T follicular helper cell (primary cell): ENCODE measurements at regions not wholly inside any gene's neighbourhood (a gene's known extent, or its start where the extent isn't known, plus 50 kb on each side); places are given as distances from the start of the nearest gene placed in this dataset.
A peak's percentile ranks its signal among the peaks of the same experiment; 100 is the strongest.

Source experiments
- DNase-seq: peaks from one replicate; pipeline ENCODE4 v3.0.0-alpha.2; 2020; ENCODE audit warnings: low read depth

GRCh38 chr9:129270205-129270604, 92.1 kb upstream of the IER5L start:
- no peak for DNase-seq

- no peak for DNase-seq
Observed at GRCh38 chr9:129267141-129267540, 89.1 kb upstream of the IER5L start.

GRCh38 chr9:129266536-129266935, 88.5 kb upstream of the IER5L start:
- no peak for DNase-seq

- DNase-seq: no peak
Observed at GRCh38 chr9:129264388-129264787, 86.3 kb upstream of the IER5L start.

DNA sequence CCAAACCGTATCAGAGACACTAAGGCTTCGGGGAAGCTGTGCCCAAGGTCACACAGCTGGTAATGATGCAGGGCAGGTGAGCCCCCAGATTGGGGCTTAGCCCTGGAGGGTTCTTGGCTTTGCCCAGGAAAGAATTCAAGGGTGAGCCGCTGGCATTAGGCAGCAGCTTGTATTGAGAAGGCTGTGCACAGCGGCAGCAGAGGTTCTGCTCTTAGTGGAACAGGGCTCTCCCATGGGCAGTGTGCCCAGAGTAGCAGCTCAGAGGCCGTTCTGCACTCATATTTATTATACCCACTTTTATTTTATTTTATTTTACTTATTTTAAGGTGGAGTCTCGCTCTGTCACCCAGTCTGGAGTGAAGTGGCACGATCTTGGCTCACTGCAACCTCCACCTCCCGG, 85.8 kb upstream of the IER5L start:
- DNase-seq: no peak

DNA sequence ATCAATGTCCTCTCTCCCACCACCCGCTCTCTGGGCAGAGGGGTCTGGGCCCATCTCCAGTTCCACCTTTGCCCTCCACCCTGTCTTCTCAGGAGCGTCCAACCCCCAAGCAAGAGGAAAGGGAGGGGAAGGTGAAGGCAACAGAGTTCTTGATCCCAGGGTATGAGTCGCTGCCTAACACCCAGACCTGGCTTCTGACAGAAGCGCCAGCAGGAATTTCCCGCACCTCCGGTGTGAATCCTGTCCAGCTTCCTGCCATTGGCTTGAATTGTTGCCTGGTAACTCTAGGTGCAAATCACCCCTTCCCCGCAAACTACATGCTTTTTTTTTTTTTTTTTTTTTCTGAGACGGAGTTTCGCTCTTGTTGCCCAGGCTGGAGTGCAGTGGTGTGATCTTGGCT, 84.2 kb upstream of the IER5L start:
- no peak for DNase-seq

DNA sequence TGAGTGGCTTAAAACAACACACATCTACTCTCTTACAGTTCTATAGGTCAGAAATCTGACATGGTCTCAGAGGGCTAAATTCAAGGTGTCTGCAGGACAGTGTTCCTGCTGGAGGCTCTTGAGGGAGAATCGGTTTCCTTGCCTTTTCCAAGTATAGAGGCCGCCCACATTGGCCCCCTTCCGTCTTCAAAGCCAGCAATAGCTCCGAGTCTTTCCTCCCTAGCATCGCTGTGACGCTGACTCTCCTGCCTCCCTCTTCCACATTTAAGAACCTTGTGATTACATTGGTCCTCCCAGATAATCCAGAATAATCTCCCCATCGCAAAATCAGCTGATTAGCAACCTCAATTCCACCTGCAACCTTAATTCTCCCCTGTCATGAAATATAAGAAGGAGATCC, 81.3 kb upstream of the IER5L start:
- no peak for DNase-seq

DNA sequence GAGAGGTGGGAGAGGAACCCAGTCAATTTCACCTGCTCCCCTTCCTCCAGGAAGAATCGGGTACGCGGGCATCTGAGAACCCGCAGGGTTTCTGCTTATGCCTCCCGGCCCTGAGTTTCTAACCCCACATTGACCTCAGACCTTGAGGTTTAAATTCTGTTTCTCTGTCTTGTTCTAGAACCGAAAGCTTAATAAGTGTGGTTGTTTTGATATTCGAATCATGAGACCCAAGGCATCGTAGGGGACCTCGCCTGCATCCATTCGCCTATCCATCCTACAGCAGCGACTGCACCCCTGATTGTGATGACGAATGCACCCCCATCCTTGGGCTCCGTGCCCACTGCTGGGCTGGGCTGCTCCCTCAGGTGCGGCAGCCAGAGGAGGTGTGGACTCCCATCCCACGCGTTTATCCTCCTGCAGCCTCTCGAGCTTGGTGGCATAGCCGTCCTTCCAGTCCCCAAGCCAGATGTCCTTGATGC, 80.8 kb upstream of the IER5L start:
- no peak for DNase-seq

DNA sequence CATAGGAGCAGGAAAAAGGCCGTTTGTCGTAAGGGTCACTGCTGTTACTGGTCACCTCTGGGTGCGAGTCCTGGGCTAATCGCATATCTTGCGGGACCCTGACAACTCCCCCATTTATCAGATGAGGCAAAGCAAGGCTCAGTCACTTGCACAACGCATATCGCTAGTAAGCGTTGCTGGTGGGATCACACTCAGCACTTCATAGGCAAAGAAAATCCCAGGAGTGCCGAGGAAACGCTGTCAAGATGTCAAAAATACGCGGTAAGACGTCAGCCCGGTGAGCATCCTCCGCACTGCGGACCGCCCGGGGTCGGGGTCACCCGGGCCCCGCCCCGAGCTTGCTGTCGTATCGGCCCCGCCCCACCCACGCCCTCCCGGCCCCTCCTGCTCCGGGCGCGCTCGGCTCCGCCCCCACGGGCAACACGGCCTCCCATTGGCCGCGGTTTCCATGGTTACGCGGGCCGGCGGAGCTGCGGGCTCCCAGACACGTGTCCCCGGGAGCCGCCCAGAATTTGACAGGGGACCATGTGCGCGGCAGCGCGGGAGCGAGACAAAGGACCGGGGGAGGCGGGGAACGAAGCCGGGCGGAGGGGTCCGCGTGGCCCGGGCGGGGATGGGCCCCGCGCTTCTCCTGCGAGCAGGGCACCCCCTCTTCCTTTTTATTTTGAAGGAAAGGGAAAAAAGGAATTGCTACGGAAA, 80.2 kb upstream of the IER5L start:
- DNase-seq: peak; percentile 85

DNA sequence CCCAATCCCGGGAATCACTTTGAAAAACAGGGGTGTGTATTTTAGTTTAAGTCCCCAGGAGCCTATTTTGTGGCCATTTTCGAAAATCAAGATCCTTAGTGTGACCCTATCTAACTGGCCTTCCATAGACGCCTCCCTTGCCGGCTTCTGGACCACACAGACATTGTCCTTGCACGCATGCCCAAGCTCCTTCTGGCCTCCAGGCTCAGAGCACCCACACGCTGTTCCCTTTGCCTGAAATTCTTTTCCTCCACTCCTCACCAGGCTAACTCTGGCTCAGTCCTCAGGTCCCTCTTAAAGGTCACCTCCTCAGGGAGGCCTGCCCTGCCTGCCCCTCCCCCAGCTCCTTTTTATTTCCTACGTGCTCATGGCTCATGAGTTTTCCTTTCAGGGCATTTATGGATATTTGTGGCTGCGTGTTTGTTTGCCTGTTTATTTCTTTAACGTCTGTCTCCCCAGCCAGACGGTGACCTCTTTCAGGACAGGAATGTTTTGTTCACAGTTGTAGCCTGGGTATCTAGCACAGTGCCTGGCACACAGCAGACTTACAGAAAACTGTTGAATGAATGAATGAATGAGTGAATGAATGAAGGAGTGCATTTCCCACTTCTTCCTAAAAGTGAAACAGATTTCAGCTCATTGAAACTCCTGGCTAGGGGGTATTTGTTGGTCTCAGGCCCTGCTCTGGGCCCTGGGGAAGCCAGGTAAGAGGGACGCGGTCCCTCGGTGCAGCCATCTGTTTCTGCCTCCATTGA, 79.1 kb upstream of the IER5L start:
- no peak for DNase-seq

- no peak for DNase-seq
Observed at GRCh38 chr9:129254566-129255287, 76.7 kb upstream of the IER5L start.

DNA sequence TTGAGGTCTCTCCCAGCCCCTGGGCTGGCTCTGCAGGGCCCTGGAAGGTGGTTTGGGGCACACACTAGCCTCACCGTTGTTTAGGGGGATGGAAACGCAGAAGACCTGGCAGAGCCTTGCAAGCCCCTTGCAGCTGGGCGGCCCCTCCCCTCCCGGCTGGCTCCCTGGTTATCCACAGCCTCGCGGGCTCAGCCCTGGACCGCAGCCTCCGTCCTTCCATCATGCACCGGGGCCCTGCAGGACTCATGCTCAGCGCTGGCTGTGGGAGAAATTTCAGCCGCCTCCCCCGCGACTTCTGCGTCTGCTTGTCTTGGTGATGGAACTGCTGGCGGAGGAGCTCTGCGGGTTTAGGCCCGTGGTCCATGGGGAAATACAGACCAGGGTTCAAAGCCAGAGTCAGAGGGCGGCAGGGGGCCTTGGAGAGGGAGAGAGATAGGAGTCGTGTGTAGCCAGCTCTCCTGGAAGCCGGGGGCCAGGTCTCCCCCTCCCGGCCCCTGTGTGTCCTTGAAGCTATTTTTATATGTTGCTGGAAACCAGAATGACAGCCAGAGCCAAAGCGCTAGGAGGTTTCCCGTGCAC, 75.8 kb upstream of the IER5L start:
- no peak for DNase-seq

DNA sequence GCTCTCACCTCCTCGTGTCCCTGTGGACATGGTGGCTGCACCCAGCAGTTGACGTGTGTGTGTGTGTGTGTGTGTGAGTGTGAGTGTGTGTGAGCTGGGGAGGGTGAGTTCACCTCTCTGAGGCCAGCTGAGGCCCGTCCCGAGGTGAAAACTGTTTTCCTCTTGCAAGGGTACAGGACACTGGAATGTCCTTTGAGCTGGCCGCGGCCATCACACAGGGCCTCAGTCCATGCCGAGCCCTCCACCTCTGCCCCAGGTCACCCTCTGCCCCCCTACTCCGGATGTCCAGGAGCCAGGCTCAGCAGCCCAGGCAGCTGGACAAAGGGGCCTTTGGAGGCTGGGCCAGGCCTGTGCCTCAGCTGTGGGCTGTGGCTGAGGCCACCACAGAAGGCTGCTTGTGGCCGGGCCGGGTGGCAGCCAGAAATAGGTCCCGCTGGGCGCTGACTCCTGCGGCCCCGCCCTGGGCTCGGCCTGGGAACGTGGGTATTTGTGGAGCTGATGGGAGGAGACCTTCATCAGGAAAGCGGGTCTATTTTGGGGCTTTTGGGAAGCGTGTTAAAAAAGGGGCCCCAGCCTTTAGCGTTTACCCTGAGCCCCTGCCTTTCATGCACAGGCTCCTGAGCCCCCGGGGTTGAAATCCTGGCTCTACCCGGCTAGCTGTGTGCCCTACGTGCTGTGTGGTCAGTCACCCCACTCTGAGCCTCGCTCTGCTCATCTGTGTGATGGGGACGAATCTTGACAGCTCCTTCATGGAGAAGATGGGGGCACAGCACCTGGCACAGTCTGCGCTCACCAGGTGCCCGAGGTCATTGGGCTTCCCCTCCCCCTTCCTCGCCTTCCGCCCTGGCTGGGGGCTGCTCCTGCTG, 75.1 kb upstream of the IER5L start:
- no peak for DNase-seq

DNA sequence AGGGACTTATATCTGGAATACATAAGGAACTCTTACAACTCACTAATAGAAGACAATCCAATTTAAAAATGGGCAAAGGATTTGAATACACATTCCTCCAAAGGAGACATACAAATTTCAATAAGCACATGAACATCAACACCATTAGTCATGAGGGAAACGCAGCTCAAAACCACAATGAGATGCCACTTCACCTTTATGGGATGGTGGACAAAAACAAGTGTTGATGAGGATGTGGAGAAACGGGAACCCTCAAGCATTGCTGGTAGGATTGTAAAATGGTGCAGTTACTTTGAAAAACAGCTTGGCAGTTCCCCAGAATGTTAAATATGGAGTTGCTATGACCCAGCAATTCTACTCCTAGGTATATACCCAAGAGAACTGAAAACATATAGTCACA, 72.7 kb upstream of the IER5L start:
- no peak for DNase-seq

DNA sequence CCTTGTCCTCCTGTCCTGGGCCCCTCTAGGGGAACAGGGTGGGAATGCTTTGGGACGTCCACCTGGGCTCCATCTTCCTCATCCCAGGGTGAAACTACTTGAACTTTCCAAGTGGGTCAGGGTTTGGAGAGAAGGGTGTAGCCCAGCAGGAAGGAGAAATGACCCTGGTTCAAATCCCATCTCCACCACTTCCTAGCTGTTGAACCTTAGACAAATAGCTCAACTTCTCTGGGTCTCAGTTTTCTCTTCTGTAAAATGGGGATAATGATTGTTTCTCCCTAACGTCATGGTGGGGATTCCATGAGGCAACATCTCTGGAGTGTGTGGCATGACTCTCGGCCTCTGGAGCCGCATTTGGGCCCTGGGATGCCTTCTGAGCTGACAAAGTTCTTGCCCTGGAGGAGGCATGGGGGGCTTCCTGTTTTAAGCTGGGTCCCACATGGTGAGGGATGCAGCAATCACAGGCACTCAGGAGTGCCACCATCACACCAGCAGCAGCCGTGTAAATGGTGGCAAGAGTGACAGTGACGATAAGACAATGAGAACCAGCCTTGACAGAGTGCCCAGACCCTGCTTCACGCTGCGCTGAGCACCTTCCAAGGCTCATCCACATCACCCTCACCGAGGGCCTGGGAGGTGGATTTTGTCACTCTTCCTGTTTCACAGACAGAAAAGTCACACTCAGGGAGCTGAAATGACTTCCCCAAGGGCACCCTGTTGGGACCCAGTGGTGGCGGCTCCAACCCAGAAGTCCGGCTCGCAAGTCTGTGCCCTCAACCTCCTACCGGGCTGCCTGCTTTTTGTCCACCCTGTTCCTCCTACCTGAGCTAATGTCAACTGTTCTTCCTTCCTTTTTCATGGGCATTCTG, 69.5 kb upstream of the IER5L start:
- DNase-seq: no peak

GRCh38 chr9:129245276-129245675, 67.2 kb upstream of the IER5L start:
- DNase-seq: no peak

- DNase-seq: no peak
Observed at GRCh38 chr9:129242971-129243561, 65.0 kb upstream of the IER5L start.

- no peak for DNase-seq
Observed at GRCh38 chr9:129242191-129242941, 64.3 kb upstream of the IER5L start.

DNA sequence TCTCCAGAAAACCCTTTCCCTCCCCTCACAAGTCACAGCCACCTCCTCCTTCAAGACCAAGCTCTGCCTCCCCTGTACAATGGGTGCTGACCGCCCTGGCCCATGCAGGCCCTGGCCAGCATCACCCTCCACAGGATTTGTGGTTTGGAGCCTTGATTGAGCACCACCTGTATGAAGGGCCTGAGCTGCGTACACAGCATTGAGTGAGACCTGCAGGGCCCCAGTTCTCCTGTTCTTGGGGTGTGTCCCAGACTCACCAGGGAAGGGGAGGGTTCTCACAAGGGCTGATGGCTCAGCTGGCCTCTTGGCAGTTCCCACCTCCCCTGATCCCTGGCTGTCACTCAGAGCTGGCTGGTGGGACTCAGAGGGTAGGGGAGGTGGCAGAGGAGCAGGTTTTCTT, 63.7 kb upstream of the IER5L start:
- no peak for DNase-seq
